OCI-LY7 (cell line): ENCODE measurements at regions not wholly inside any gene's neighbourhood (a gene's known extent, or its start where the extent isn't known, plus 50 kb on each side); places are given as distances from the start of the nearest gene placed in this dataset.

Experiments
- BruUV-seq: library from RNA; stranded (reverse); fragments of 400-500 nt; replicated peaks from 2 replicates; lab custom pipeline; 2021; lab: Mats Ljungman, UMichigan
- CTCF ChIA-PET: fragments of 300-600 bp; sonication (Branson Sonifier 250); formaldehyde crosslinking; loops from one replicate; lab custom pipeline; 2022; ENCODE audit warnings: antibody characterized with exemption; ENCODE audit not compliant: unreplicated experiment; lab: Charles Lee
- POLR2A ChIA-PET: fragments of 300-600 bp; sonication (Branson Sonifier 250); formaldehyde crosslinking; loops from one replicate; lab custom pipeline; 2022; ENCODE audit warnings: antibody characterized with exemption; lab: Charles Lee
- DNase-seq: peaks from one replicate; pipeline ENCODE4 v3.0.0-alpha.2; 2015; ENCODE audit warnings: low spot score
- H2AFZ ChIP-seq: fragments of 200-600 bp; sonication (generic), shearing (Covaris generic); 2 replicates; pipeline ENCODE4 v1.6.1; 2014; ENCODE audit warnings: mild to moderate bottlenecking, antibody characterized with exemption, low read length, moderate library complexity
- H3K27ac ChIP-seq: fragments of 200-600 bp; sonication (generic); 2 replicates; pipeline ENCODE4 v1.5.1; 2014; ENCODE audit warnings: mixed run types, low read depth, mild to moderate bottlenecking, moderate library complexity, low read length, inconsistent platforms; ENCODE audit not compliant: poor library complexity, severe bottlenecking
- H3K36me3 ChIP-seq: fragments of 200-600 bp; sonication (generic); 2 replicates; pipeline ENCODE4 v1.6.1; 2014; ENCODE audit warnings: mild to moderate bottlenecking, antibody characterized with exemption, low read length, moderate library complexity, mixed read lengths; ENCODE audit not compliant: insufficient read depth
- H3K4me1 ChIP-seq: fragments of 200-600 bp; sonication (generic); 2 replicates; pipeline ENCODE4 v1.5.1; 2014; ENCODE audit warnings: mild to moderate bottlenecking, low read length; ENCODE audit not compliant: insufficient read depth, poor library complexity, severe bottlenecking
- H3K4me2 ChIP-seq: fragments of 200-600 bp; sonication (generic); 2 replicates; pipeline ENCODE4 v1.6.1; 2014; ENCODE audit warnings: mild to moderate bottlenecking, low read length
- H3K4me3 ChIP-seq: fragments of 200-600 bp; sonication (generic); 2 replicates; pipeline ENCODE4 v1.5.1; 2014; ENCODE audit warnings: mild to moderate bottlenecking, low read depth, low read length; ENCODE audit not compliant: poor library complexity, severe bottlenecking
- H3K79me2 ChIP-seq: fragments of 200-600 bp; sonication (generic); 2 replicates; pipeline ENCODE4 v1.6.1; 2016; ENCODE audit warnings: low read depth, mild to moderate bottlenecking, low read length, moderate library complexity, mixed read lengths; ENCODE audit not compliant: insufficient read depth
- H3K9me2 ChIP-seq: fragments of 200-600 bp; sonication (generic); 2 replicates; pipeline ENCODE4 v1.6.1; 2016; ENCODE audit warnings: mild to moderate bottlenecking, low read length, mixed read lengths; ENCODE audit not compliant: insufficient read depth
- H3K9me3 ChIP-seq: fragments of 200-600 bp; sonication (generic); 2 replicates; pipeline ENCODE4 v1.6.1; 2014; ENCODE audit warnings: mild to moderate bottlenecking, mixed run types, low read length, mixed read lengths
- H4K20me1 ChIP-seq: fragments of 200-600 bp; sonication (generic); 2 replicates; pipeline ENCODE4 v1.6.1; 2014; ENCODE audit warnings: mild to moderate bottlenecking, antibody characterized with exemption, low read length, moderate library complexity, mixed read lengths; ENCODE audit not compliant: insufficient read depth
- EZH2phosphoT487 ChIP-seq: fragments of 200-600 bp; sonication (generic); IDR thresholded peaks from 2 replicates; pipeline ENCODE4 v1.6.1; 2018; ENCODE audit warnings: low read depth, borderline replicate concordance, mild to moderate bottlenecking, mixed run types, antibody characterized with exemption, low read length, moderate library complexity, mixed read lengths
- intact Hi-C: fragments of 100-400 bp; cut with micrococcal nuclease; formaldehyde crosslinking; loops from one replicate; pipeline ENCODE4 v1.10.0; 2022; ENCODE audit not compliant: unreplicated experiment
- TF ChIP-seq, protein P1 (sequence below): fragments of 200-600 bp; sonication (generic); conservative IDR thresholded peaks from 2 replicates; pipeline ENCODE4 v1.5.1; 2014; ENCODE audit warnings: mild to moderate bottlenecking, antibody characterized with exemption, low read length, moderate library complexity, mixed read lengths

DNA sequence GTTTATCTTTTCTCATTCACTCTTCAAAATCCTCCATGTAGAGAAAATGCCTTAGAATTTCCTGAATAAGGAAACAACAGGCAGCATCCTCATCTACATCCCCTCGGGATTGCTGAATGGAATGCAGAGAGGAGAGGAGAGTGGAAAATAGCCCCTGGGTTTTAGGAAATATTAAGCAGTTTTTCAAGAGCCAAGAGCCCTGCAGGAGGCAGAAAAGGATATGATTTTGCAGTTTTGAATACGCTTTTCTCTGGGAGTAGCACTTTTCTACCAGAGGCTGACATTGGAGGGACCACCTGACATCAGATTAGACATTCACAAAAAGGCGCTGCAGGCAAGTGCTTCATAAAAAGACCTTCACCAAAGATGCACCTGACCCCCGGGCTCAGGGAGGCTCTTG, 362.2 kb upstream of the SFSWAP start:
- no peaks in the 10 kb centered on the region for H3K4me1 ChIP-seq
- no TSS peak for BruUV-seq
- no peaks in the 10 kb centered on the region for H4K20me1 ChIP-seq
- peaks cover 7% of the 10 kb centered on the region; the same call in 1 of the 2 replicates for H3K9me3 ChIP-seq
- no peaks in the 10 kb centered on the region for H3K36me3 ChIP-seq
- H3K27ac ChIP-seq = no peak overlapping the region
- H3K9me2 ChIP-seq = no peaks in the 10 kb centered on the region
- no peak overlapping the region for H2AFZ ChIP-seq
- intact Hi-C loops = no loop called here
- TF ChIP-seq EZH2phosphoT487 = no peak
- TF ChIP-seq, protein P1, sequence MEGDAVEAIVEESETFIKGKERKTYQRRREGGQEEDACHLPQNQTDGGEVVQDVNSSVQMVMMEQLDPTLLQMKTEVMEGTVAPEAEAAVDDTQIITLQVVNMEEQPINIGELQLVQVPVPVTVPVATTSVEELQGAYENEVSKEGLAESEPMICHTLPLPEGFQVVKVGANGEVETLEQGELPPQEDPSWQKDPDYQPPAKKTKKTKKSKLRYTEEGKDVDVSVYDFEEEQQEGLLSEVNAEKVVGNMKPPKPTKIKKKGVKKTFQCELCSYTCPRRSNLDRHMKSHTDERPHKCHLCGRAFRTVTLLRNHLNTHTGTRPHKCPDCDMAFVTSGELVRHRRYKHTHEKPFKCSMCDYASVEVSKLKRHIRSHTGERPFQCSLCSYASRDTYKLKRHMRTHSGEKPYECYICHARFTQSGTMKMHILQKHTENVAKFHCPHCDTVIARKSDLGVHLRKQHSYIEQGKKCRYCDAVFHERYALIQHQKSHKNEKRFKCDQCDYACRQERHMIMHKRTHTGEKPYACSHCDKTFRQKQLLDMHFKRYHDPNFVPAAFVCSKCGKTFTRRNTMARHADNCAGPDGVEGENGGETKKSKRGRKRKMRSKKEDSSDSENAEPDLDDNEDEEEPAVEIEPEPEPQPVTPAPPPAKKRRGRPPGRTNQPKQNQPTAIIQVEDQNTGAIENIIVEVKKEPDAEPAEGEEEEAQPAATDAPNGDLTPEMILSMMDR = no peak
- ChIA-PET POLR2A (no interaction called here), CTCF (no interaction called here)
- no peak overlapping the region for H3K4me3 ChIP-seq
- no peak overlapping the region for H3K4me2 ChIP-seq
- DNase-seq = no peak
- no peaks in the 10 kb centered on the region for H3K79me2 ChIP-seq

DNA sequence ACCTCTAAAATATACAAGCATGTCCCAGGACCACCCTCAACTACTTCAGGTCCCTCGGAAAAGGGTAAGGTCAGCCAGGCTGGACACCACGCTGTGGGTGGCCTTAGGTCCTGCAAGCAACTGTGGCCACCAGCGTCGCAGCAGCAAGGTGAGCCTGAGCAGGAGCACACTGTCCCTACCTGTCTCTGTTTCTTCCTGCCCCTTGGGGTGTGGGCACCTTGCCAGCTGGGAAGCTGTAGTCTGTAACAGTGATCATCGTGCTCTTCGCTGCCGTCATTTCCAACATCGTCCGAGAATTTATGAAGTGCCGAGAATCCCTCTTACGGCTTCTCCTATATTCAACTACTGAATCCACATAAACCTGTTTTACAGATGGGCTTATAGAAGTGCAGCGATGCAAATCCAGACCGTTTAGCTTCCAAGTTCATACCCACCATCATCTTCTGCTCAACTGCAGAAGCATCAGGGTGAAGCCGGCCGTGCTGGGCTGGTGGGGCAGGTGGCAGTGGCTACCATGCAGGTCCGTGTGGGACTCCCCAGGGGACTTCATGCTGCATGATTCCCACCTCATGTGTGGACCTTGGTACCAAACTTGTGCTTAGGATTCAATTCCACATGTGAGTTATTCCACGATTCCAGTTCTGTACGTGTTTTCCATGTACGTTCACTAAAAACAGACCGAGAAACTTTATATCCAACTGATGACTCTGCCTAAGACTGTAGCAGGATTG, 361.3 kb upstream of the SFSWAP start:
- ChIA-PET POLR2A (no interaction called here), CTCF (no interaction called here)
- H3K9me3 ChIP-seq = peaks cover 7% of the 10 kb centered on the region; the same call in 1 of the 2 replicates
- H3K9me2 ChIP-seq = no peaks in the 10 kb centered on the region
- no peaks in the 10 kb centered on the region for H4K20me1 ChIP-seq
- no peak for DNase-seq
- intact Hi-C loops = no loop called here
- no TSS peak for BruUV-seq
- no peaks in the 10 kb centered on the region for H3K4me1 ChIP-seq
- TF ChIP-seq, protein P1 = no peak
- no peak overlapping the region for H3K27ac ChIP-seq
- H3K4me3 ChIP-seq = no peak overlapping the region
- H3K79me2 ChIP-seq = no peaks in the 10 kb centered on the region
- H3K4me2 ChIP-seq = no peak overlapping the region
- no peak overlapping the region for H2AFZ ChIP-seq
- no peaks in the 10 kb centered on the region for H3K36me3 ChIP-seq

DNA sequence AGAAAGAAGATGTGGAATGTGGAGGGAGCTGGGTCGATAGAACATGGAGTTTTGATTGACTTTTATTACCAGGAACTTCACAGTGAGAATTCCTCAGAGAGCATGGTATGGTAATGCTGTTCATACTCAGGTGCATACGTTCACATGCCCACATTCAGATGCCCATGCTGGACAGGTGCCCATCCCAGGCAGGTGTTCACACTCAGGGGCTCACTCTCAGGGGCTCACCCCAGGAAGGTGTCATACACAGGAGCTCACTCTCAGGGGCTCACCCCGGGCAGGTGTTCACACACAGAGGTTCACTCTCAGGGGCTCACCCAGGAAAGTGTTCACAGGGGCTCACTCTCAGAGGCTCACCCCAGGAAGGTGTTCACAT, 360.0 kb upstream of the SFSWAP start:
- H3K79me2 ChIP-seq = no peaks in the 10 kb centered on the region
- intact Hi-C loops = no loop called here
- no peak overlapping the region for H2AFZ ChIP-seq
- H3K36me3 ChIP-seq = no peaks in the 10 kb centered on the region
- no peak for DNase-seq
- H3K9me2 ChIP-seq = no peaks in the 10 kb centered on the region
- no peak overlapping the region for H3K4me3 ChIP-seq
- H3K27ac ChIP-seq = no peak overlapping the region
- TF ChIP-seq EZH2phosphoT487 = no peak
- H3K9me3 ChIP-seq = peaks cover 7% of the 10 kb centered on the region; the same call in 1 of the 2 replicates
- ChIA-PET POLR2A (interaction anchor here (0.8 kb wide), 1 partner anchor 11 kb away, joined by 9 read pairs; no protein-coding TSS in a partner anchor), CTCF (no interaction called here)
- H3K4me1 ChIP-seq = no peaks in the 10 kb centered on the region
- BruUV-seq = no TSS peak
- no peak overlapping the region for H3K4me2 ChIP-seq
- H4K20me1 ChIP-seq = no peaks in the 10 kb centered on the region
